HG02938 (cell line): ENCODE measurements at regions not wholly inside any gene's neighbourhood (a gene's known extent, or its start where the extent isn't known, plus 50 kb on each side); places are given as distances from the start of the nearest gene placed in this dataset.

Experiments
- ATAC-seq: cut with Tn5 transposase; IDR thresholded peaks from one replicate; pipeline ENCODE4 v1.9.1; 2021; ENCODE audit warnings: mild to moderate bottlenecking, moderate library complexity; ENCODE audit not compliant: unreplicated experiment

DNA sequence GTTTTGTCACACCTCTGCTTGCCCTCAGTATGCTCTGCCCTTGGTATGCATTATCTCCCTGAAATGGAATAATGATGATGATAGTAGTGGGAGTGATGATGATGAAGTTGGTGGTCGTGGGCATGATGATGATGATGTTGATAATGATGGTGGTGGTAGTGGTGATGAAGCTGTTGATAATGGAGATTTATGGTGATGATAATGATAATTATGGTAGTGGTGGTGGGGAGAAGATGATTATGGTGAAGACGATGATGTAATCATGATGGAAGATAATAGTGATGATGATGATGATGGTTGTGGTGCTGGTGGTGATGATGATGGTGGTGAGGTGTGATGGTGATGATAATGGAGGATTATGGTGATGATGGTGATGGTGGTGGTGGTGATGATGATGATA, 390.1 kb upstream of the EEF2KMT start:
- no peak for ATAC-seq

DNA sequence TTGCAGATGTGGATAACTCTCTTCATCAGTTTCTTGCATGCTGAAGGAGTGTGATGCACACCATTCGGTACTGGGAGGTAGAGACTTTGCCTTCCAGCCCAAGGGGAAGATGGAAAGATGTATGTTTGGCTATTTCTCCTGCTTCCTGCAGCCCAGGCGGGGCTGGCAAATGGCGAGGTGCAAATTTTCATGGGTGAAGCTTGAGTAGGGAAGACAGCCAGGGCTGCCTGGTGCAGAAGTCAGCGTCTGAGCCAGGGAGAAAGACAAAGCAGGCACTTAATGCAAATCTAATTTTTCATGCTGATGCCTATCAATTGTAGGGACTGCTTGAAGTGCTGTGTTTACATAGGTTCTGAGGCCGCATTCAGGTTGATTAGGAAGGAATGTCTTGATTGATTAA, 384.7 kb upstream of the EEF2KMT start:
- no peak for ATAC-seq

DNA sequence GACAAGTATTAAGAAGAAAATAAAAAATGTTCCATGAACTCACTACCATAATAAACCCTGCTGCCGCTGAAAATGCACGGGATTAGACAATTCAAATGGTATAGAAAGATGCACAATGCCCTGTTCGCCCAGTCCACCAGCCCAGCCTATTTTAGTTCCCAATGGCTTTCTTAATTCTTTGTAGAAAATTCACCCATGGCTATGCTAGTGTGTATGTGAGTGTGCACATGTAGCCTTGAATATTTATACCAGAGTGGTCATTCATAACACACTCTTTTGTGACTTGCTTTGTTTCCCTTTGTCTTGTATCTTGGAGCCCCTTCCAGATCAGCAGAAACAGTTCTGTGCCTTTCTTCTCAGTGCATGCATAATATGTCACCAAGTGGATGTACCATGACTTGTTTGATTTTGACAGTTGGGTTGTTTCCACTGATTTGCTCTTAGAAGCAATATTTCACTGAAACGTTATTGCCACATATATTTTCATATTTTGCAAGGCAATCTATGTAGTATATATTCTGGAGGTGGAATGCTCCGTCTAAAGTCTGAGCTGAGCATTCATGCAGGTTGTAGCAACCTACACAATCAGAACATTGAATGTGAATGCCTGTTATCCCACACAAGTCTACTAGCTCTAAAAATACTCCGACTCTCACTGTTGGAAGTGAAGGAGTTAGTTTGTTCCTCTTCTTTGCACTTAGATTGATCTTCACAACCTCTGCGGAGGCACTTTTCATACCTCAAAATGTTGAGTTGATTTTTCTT, 383.0 kb upstream of the EEF2KMT start:
- no peak for ATAC-seq

DNA sequence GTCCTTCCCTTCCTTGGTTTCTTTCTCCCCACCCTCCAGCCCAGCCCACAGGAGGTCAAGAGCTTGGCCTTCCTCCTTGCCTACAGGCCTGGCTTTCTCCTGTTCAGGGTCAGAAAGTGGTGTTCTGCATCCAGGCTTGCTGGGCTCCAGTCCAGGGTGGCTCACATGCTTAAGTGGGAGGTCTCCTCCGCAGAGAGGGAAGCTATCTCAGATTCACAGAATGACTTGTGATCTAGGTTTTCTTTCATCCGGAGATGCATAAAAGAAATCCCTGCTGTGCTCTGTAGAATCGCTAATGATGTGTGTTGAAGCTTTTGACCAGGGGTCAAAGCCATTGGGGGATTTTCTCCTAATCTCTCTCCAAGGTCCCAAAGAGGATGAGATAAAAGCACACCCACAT, 382.3 kb upstream of the EEF2KMT start:
- no peak for ATAC-seq

DNA sequence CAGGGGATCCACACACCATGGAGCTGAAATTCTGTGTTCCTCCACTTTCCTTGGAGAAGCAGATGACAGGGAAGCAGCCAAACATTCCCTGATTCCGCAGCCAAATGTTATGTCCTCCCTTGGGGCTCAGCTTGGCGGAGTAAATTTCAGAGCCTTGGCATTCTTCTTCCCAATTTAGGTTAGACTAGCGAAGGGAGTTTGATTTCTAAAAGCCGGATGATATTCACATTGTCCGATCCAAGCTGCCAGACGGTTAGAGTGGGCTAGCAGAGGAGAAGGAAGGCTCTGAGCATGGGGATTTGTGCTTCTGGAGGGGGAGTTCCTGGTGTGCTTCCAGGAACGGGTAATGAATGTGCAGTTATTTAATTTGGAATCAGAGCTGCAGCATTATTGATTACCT, 380.4 kb upstream of the EEF2KMT start:
- no peak for ATAC-seq

DNA sequence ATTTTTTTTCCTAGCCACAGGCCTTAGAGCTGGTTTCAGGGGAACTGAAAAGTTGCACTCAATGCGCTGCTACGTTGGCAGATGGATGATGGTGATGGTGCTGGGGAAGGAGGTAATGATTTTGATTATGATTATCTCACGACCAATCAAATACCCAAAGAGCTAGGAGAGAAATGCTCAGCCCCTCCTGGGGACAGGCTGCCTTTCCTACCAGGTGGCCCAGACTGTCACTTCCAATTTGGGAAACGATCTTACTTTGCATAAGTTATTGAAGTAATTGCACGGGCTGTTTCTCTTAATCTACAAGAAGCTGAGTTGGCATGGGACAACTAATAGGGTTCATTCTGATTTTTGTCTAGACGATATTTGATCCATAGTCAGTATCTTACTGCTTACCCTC, 379.7 kb upstream of the EEF2KMT start:
- ATAC-seq = no peak

DNA sequence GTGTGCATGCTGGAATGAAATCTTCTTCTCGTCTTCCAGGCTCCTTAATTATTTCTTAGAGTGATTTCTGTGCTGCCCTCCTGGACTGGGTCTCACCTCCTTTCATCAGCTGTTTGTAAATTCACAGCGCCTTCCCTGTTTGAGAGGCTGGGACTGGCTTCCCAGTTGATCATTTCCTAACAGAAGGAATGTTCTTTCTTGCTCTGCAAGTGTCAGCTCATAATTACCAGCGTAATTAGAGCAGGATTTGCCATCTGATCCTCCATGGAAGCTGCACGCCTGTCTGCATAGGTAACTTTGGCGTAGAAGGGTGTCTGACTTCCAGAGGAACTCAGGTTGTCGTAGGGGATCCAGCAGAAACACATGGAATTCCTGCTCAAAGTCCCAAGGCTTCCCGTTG, 375.0 kb upstream of the EEF2KMT start:
- ATAC-seq = no peak

DNA sequence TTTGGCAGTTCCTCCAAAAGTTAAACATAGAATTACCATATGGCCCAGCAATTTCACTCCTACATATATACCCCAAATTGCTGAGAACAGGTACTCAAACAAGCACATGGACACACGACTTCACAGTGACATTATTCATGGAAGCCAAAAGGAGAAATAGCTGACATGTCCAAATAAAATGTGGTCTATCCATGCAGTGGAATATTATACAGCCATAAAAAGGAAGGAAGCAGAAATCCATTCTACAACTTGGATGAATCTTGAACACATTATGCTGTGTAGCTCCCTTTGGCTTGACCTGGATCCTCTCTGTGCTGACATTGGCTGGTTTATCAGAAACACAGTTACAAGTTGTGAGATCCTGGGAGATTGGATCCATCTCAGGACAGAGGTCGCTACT, 370.9 kb upstream of the EEF2KMT start:
- no peak for ATAC-seq

DNA sequence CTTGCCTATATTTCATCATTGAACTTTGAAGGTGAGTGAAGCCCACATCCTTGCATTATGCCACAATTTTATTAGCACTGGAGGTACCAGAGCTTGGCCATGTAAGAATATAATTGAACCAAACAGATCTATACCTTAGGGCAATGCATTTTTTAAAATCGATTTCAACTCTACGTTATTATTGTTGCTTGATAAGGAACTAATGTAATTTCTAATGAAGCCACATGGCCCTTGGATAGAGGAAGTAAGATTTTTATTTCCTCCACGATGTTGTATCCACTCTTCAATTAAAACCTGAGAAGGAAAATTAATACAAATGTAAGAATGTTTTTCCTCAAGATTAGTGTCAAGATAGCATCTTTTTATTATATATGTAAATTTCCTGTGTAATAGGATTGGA, 370.0 kb upstream of the EEF2KMT start:
- no peak for ATAC-seq

DNA sequence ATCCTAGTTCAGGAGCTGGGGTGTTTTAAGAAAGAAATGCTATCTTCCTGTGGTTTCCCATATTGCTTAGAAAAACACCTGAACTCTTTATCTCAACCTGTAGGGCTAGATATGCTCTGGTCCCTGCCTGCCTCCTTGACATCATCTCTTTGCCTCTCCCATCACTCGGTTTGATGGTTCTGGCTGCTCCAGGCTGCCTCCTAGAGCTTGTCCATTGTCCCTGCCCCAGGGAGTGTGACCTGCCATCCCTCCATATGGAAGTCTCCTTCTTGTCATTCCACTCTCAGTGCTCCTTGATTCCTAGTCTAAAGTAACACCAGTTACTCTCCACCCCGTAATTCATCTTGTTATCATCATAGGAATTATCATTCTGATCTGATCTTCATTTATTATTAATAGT, 369.0 kb upstream of the EEF2KMT start:
- ATAC-seq = no peak

DNA sequence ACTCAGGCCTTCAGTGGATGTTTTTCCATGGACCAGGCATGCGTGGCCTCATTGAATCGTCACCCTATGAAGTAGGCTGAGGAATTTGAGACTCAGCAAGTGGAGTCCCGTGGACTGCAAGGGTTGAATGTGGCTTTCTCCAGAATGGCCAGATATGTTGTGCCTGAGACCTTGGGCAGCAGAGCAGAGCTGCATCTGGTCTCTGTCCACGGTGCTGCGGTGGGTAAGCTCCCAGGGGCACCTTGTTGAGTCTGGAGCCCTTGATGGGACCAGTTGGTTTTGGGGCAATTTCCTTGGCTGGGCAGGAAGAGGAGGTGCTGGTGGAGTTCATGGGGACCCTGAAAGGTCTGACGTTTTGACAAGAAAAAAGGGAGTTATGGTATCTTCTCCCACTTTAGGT, 368.1 kb upstream of the EEF2KMT start:
- ATAC-seq = no peak

DNA sequence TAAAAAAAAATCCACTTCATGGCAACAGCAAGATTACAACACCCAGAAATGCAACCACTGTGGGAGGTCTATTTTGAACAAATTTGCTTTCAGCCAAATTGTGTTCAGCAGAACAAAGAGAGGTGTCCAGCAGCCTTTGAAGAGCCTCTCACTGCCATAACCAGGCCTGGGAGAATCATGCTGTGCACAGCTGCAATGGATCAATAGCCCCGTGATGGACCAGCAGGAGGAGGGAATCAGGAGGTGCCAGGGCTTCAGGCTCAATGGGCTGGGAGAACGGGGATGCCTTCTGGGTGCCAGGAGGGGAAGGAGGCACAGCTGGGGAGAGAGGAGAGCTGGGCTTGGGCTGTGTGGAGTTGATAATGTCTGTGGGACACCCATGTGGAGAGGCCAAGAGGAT, 366.2 kb upstream of the EEF2KMT start:
- ATAC-seq = no peak

DNA sequence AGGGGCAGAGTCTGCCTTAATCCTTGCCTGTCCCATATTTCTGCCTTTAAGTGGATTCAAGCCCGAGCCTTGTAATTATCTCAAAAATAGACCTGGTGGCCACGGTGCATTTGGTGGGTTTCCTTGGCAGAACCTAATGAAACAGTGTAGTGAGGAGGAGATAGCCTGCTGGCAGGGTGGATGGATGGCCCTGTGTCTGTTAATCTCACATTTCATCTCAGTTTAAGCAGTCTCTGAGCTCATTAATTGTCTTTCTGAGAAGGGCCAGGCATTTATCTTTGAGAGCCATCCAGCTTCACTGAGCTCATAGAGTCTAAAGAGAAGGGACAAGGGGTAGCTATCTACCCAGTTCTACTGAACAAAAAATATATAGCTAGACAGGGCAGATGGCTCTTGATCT, 364.0 kb upstream of the EEF2KMT start:
- ATAC-seq = no peak

DNA sequence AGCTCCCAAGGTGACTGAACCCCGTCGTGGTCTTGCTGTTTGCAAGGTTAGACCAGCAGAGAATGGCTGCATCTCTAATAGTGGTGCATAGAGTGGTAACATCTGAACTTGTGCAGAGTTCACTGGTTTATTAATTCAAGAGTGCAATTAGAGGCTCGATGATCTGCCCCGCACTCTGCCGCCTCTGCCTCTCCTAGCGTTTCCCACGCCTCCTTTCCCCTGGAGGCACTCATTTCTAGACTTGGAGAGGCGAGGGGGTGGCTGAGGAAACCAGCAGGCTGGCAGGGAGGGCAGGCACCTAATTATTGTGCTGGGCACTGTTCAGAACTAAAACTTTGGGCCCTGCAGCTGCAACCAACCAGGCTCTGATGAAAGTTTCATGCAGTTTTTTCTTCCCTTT, 363.5 kb upstream of the EEF2KMT start:
- ATAC-seq = no peak

DNA sequence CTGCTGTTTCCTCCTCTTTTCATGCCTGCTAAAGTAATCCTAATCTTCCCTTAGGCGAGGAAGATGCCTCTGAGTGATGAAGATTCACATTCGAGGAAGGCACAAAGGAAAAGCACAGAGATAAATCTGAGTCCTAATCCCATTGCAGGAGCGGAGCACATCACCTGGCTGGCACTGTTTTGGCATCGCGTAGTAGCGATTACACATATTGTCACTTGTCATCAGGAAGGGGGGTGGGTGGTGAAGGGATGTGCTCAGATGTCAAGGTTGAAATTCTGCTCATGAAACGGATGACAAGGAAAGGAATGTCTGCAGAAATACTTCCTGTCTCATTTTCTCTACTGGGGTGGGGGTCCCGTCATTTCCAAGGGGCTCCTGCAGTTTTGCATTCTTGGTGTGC, 363.1 kb upstream of the EEF2KMT start:
- no peak for ATAC-seq

DNA sequence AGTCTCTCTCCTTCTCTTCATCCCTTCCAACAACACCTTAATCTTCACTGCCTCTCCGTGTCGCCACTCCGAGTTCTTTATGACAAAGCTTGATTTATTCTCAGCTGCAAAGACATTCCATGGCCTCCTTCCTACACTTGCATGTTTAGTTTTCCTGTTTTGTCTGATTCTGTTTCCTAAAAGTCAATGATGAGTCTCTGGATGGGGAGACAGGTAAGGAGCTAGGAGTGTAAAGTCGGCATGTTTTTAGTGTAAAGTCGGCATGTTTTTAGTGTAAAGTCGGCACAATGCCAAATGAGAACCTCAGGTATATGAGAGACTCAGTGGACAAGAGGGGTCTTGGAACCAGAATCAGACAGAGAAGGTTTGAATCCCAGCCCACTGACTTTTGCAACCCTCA, 362.3 kb upstream of the EEF2KMT start:
- no peak for ATAC-seq

DNA sequence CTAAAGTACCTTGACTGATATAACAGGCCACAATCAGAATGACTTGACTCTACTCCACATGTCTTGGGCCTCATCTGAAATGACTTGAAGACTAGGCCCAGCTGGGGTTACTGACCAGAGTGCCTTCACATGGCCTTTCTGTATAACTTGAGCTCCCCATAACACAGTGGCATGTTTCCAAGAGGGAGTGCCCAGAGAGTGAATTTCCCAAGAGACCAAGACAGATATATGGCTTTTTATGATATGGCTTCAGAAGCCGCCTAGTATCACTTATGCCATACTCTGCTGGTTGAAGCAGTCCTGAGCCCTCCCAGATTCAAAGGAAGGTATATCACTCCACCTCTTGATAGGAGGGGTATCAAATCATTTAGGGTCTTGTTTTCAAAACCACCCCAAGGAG, 357.5 kb upstream of the EEF2KMT start:
- no peak for ATAC-seq

DNA sequence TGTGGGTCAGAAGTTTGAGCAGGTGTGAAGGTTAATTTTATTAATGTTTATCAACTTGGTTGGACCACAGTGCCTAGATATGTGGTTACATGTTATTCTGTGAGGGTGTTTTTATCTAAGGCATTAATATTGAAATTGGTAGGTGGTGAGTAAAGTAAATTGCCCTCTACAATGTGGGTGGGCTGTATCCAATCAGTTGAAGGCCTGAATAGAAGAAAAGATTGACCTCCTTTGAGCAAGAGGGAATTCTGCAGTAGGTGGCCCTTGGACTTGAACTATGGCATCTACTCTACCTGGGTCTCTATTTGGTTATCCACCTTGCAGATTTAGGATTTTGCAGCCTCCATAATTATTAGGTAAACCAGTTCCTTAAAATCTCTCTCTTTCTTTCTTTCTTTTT, 356.8 kb upstream of the EEF2KMT start:
- ATAC-seq = no peak

DNA sequence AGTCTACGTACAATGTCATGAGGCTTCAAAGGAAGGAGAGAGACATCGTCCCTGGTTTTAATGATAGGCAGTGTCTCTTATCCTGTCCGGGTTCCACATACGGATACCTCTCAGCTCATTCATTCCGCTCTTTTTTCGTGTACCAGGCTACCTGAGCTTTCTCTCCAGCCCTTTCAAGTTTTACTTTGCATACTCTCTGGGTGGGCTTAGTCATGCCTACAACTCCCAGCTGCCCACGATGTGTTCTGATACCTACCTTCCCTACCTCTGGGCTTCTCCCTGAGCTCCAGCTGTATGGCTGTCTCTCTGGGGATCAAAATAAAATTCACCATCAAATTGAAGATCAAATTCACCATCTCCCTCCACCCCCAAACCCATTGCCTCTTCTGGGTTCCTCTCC, 354.0 kb upstream of the EEF2KMT start:
- no peak for ATAC-seq

DNA sequence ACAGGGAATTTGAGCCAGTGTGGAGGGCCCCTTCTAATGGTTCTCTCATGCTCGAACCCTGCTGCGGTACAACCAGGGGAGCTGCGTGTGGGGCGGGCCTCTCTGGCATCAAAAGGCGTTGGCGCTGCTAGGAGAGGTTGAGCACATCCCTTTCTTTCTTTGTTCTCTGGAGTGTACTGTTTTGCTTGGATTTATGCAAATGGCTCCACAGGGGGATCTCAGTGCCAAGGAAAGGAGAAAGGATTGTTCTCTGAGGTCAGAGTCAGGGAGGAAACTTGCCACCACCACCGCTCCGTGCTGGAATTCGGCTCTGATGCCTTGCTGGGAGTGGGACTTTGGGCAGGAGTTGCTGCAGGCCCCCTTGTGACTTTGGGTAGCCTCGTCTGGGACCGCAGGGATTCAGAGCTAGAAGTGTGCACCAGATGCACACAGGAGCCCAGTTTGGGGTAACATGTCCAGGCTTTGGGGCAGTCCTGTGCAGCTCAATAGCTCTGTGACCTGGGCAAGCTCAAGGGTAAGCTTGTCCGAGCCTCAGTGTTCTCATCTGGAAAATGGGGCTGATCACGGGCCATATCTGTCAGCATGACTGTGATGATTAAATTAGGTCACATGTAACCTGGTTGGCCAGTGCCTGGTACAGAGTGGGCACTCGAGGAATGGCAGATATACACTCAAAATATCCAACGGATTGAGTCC, 353.0 kb upstream of the EEF2KMT start:
- no peak for ATAC-seq

DNA sequence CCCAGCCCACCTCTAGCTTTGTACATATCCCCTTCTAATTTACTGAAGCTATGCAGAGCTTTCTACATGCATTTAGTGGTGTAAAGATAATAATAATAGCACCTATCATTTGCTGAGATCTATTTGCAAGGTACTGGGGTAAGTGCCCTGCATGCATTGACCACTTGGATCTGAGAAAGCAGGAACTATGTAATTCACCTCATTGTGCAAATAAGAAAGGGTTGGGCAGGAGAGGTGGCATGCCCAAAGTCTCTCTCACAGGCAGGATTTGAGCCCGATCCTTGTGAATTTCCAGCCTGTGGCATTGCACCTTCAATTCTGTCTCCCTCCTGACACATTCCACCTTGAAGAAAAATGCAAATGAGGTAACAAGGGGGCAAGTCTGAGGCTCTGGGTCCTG, 352.3 kb upstream of the EEF2KMT start:
- ATAC-seq = no peak

DNA sequence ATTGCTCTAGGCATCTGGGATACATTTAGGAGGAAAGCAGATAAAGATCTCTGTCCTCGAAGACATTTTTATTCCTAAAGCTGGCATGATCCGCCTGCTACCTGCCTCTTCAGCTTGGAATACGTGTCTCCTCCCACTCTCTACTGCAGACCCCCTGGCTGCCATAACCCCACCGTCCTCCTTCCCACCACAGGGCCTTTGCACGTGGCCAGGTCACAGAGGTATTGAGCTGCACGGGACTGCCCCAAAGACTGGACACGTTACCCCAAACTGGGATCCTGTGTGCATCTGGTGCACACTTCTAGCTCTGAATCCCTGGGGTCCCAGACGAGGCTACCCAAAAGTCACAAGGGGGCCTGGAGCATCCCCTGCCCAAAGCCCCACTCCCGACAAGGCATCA, 351.2 kb upstream of the EEF2KMT start:
- no peak for ATAC-seq

DNA sequence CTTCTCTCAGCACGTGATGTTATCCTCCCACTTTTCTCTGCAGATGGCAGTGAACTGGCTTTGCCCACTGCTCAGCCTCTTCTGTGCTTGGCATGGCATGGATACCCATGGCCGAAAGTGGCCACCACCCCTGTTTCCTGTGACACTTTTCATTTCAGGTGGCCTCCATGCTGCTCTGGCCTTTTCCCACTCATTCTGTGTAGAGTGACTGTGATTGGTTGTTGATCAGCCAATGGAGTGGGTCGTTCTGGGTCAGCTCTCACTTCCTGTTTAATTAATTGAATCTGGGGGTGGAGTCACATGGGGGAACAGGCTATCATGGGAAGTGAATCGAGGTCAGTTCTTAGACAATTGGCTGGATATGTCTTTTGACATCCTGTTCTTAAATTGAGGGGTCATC, 350.1 kb upstream of the EEF2KMT start:
- ATAC-seq = no peak
